GM18508 (cell line): ENCODE measurements at regions not wholly inside any gene's neighbourhood (a gene's known extent, or its start where the extent isn't known, plus 50 kb on each side); places are given as distances from the start of the nearest gene placed in this dataset.
A peak's percentile ranks its signal among the peaks of the same experiment; 100 is the strongest.
"Not testable (repeated sequence)": the region's sequence is repeated elsewhere in the genome, so short reads cannot be mapped to it uniquely, and the experiment has no call there.

Experiments
- ATAC-seq: cut with Tn5 transposase; IDR thresholded peaks from one replicate; pipeline ENCODE4 v1.9.1; 2021; ENCODE audit warnings: moderate number of reproducible peaks; ENCODE audit not compliant: insufficient read depth, unreplicated experiment

DNA sequence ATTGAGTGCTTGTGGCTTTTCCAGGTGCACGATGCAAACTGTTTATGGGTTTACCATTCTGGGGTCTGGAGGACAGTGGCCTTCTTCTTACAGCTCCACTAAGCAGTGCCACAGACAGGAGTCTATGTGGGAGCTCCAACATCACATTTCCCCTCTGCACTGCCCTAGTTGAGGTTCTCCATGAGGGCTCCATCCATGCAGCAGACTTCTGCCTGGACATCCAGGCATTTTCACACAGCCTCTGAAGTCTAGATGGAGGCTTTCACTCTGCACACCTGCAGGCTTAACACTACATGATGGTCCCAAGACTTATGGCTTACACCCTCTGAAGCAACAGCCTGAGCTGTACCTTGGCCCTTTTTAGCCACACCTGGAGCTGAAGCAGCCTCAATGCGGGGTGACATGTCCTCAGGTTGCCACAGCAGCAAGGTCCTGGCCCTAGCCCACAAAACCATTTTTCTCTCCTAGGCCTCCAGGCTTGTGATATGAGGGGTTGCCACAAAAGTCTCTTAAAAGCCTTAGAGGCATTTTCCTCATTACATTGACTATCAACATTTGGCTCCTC lies 552.2 kb downstream of the TFAP2A start:
- ATAC-seq: no peak

- no peak for ATAC-seq
These were observed 563.1 kb downstream of the TFAP2A start for GRCh38 chr6:9851541-9852380.

- no peak for ATAC-seq
These were observed 563.9 kb downstream of the TFAP2A start for GRCh38 chr6:9851006-9851405.

- no peak for ATAC-seq
These were observed 566.8 kb downstream of the TFAP2A start for GRCh38 chr6:9848094-9848493.

DNA sequence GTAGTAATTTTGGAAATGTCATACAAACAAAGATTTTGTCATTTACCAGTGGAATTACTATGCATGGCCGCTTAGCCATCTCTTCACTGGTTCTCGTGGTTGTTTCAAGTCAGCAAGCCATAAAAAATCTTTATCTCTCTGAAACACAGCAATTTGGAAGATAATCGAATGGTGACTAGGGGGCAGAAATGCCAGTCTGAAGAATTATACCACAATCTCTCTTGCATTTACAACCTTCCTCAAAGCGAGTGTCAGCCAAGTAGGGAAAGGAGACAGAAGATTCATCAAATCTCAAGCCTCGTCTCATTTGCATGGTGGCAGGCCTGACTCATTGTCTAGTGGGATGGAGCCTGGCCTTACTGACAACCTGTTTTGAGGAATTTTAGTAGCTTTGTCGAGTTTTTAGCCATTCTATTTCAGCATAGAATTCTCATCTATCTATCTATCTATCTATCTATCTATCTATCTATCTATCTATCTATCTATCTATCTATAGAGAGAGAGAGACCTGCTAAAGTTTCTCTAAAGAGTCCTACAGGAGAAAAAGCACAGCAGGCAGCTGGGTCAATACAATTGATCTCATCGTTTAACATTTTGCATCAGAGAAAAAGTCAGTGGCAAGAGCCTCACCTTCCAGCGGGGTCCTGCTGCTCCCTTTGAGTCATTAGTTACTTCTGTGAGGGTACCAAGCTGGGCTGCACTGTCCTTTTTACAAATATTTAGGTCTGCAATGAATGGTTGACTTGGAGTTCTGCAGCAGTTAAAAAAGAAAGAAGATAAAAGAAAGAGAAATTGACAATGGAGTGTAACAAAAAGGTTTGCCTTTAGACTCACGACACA lies 572.8 kb downstream of the TFAP2A start:
- ATAC-seq: no peak

DNA sequence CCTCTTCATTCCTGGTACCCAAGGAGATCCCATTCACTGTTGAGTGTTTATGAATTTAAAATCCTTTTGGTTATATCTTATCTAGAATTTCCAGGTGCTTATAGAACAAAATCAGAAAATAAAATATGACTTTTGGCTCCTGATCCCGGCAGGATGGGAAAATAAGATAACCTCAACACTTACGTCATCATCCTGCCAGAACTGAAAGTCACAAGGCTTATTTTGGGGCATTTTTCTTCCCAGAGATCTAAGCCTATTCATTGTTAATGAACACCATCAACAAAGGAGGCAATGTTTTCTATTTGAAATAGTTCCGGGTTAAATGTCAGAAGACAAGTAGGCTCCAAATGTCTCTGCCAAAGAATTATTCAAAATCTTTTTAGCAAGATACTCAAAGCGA lies 580.6 kb downstream of the TFAP2A start:
- no peak for ATAC-seq

DNA sequence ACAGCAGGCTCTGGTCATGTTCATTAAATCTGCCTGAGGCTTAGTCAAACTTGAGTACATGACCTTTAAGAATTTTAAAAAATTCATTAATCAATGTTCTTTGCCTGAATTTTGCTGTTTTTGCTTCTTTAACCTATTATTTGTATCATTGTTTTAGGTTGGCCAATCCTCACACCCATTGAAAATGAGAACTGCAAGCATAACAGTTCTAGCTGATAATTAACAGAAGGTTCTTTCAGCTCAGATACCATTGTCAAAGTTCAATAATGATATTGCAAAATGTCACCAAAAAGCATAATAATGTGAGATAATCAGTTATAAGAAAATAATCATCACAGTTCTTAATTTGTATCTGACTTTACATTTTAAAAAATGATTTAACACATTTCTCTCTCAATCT lies 583.1 kb downstream of the TFAP2A start:
- no peak for ATAC-seq

DNA sequence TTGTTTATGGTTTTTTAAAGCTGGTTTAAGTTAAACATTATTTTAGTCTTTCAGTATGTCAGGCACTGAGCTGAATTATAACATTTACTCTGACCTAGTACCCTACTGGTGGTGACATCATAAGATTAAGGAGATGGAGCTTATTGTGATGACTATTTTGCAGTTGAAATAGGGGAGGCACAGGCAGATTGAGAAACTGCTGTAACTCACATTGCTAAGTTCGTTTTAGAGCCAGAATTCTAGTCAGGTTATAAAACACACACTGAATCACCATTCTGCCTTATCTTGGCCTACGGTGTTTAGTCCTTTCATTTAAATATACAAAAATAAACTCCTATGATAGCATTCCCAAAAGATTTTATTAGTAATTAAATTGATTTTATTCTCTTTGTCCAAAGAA lies 584.1 kb downstream of the TFAP2A start:
- ATAC-seq: no peak

DNA sequence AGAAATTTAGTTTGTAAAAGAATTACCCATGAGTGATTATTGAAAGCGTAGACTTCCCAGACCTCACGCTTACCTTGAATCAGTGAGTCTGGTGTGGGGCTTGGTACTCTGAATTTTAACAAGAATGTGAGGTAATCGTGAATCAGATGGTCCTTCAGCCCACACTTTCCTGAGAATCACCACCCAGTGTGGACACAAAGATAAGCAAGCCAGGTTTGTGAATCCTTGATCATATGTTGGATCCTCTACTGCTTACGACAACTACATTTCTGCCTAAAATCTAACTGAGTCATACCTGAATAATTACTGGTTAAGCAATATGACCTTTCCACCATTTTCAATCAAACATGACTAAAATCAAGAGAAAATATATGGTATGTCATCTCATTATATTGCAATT lies 589.3 kb downstream of the TFAP2A start:
- no peak for ATAC-seq

GRCh38 chr6:9810727-9811126 lies 604.1 kb downstream of the TFAP2A start:
- not testable (repeated sequence) for ATAC-seq

- no peak for ATAC-seq
These were observed 604.6 kb downstream of the TFAP2A start for GRCh38 chr6:9810286-9810685.

DNA sequence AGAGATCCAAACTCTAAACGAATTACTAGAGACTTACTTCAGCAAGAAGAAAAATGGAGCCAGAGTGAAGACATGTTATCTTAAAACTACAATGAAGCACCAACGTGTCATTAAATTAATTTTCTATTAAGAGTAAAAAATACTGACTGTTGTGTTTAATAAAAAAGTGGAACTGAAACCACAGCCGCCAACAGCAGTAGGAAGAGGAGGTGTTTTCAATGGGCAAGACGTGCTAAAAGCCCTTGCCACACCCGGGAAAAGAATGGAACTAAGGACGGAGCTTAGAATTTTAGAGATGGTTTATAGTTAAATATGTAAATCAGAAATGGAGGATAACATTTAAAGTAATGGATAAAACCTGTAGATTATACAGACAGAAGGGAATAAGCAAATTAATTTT lies 608.7 kb downstream of the TFAP2A start:
- no peak for ATAC-seq

- no peak for ATAC-seq
These were observed 613.6 kb downstream of the TFAP2A start for GRCh38 chr6:9801249-9801754.

DNA sequence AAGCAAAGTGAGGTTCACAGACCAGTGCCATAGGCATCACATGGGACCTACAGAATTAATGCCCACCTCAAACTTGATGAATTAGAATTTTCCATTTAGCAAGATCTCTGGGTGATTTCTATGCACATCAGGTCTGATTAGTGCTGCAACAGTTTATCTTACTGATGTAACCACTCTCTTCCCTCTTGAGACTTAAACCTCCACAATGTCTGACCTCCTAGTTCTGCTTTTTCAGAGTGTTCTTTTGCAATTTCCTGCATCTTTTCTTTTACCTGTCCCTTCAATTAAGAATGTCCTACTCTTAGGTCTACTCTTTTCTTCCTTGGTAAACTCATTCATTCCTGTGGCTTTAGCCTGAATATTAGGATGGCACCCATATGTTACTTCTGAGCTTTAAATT lies 615.3 kb downstream of the TFAP2A start:
- ATAC-seq: no peak

GRCh38 chr6:9796827-9797226 lies 618.0 kb downstream of the TFAP2A start:
- no peak for ATAC-seq

GRCh38 chr6:9795880-9796279 lies 619.0 kb downstream of the TFAP2A start:
- ATAC-seq: no peak

DNA sequence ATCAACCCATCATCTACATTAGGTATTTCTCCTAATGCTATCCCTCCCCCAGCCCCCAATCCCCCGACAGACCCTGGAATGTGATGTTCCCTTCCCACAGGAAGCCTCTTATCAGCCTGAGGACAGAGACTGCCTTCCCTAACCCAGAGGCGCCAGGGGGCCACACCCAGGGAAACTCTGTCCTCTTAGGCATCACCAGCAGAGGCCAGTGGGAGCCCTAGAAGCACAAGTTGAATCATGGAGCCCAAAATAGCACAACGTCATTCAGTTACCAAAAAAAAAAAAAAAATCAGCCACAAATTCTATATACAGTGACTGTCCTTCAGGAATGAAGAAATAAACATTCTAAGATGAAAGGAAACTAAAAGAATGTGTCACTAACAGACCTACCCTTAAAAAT lies 625.7 kb downstream of the TFAP2A start:
- ATAC-seq: no peak

GRCh38 chr6:9784786-9785185 lies 630.1 kb downstream of the TFAP2A start:
- ATAC-seq: no peak

DNA sequence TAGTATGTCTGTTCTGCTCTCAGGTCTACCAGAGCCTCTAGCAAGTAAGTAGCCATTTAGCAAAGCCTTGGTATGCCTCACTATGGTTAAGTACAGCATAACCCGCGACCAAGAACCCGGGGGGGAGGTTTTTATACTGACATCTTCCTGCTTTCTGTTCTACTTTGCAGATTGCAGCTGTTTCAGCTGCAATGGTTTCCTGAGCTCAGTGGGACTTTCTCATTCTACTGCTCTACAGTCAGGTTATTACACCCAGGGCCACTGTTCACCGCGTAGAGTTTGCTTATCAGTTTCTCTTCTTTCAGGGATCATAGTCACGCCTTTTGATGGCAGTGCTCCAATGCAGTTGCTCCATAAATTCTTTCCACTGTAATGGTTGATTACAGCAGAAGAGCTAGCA lies 631.3 kb downstream of the TFAP2A start:
- no peak for ATAC-seq

DNA sequence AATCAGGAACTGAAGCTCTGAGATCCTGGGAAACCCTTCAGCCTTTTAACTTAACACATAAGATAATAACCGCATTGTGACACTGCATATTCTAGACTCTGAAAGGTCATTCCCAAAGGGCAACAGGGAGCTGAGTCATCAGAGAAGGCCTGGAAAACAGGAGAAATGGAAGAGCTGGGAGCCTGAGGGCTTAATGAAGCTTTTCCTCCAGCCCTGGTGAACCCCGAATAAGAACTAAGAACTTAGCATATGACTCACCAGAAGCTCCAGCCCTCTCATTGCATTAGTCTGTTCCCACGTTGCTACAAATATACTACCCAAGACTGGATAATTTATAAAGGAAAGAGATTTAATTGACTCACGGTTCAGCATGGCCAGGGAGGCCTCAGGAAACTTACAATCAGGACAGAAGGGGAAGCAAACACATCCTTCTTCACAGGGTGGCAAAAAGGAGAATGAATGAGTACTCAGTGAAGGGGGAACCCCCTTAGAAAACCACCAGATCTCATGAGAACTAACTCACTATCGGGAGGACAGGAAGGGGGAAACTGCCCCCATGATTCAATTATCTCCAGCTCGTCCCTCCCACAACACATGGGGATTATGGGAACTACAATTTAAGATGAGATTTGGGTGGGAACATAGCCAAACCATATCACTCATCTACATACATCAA lies 648.5 kb downstream of the TFAP2A start:
- ATAC-seq: peak; percentile 73
